ENCODE measurements at regions not wholly inside any gene's neighbourhood (a gene's known extent, or its start where the extent isn't known, plus 50 kb on each side); places are given as distances from the start of the nearest gene placed in this dataset.

GRCh38 chr5:103866169-103866568 is 303.6 kb upstream of the NUDT12 start:
- TF ChIP-seq, protein P1, sequence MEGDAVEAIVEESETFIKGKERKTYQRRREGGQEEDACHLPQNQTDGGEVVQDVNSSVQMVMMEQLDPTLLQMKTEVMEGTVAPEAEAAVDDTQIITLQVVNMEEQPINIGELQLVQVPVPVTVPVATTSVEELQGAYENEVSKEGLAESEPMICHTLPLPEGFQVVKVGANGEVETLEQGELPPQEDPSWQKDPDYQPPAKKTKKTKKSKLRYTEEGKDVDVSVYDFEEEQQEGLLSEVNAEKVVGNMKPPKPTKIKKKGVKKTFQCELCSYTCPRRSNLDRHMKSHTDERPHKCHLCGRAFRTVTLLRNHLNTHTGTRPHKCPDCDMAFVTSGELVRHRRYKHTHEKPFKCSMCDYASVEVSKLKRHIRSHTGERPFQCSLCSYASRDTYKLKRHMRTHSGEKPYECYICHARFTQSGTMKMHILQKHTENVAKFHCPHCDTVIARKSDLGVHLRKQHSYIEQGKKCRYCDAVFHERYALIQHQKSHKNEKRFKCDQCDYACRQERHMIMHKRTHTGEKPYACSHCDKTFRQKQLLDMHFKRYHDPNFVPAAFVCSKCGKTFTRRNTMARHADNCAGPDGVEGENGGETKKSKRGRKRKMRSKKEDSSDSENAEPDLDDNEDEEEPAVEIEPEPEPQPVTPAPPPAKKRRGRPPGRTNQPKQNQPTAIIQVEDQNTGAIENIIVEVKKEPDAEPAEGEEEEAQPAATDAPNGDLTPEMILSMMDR (conservative IDR thresholded peaks at IDR 0.05; ENCODE audit: low read length), result no peak
- no peak for TF ChIP-seq EZH2phosphoT487 (IDR thresholded peaks at IDR 0.05; ENCODE audit: borderline replicate concordance, low read depth, low read length)
